Omental fat pad (tissue), 3 donors: ENCODE measurements at regions not wholly inside any gene's neighbourhood (a gene's known extent, or its start where the extent isn't known, plus 50 kb on each side); places are given as distances from the start of the nearest gene placed in this dataset.

Source experiments
- ATAC-seq: fragments of 150-250 bp; one replicate; pipeline ENCODE4 v1.9.1; 2016; ENCODE audit warnings: mild to moderate bottlenecking, moderate library complexity; ENCODE audit not compliant: low FRiP score
- DNase-seq: peaks from one replicate; pipeline ENCODE4 v3.0.0-alpha.2; 2019; ENCODE audit warnings: low spot score
- CTCF ChIP-seq, 3 donors: fragments of 450-650 bp; IDR thresholded peaks; one replicate each; pipeline ENCODE4 v1.5.1; 2016 to 2017; ENCODE audit warnings: antibody characterized with exemption in 3 of 3, mild to moderate bottlenecking in 3 of 3, moderate library complexity in 2 of 3

GRCh38 chr1:116256875-116257274 lies 116.2 kb upstream of the ATP1A1 start:
- no peak for ATAC-seq

GRCh38 chr1:116257341-116257767 lies 115.7 kb upstream of the ATP1A1 start:
- no peak for TF ChIP-seq CTCF (IDR thresholded peaks at IDR 0.05)
- DNase-seq (no peak), ATAC-seq (no peak)

More at GRCh38 chr1:116256875-116257274, 116.2 kb upstream of the ATP1A1 start:
- no peak for TF ChIP-seq CTCF (IDR thresholded peaks at IDR 0.05)
- no peak for DNase-seq

GRCh38 chr1:116257836-116258235 lies 115.2 kb upstream of the ATP1A1 start:
- no peak for TF ChIP-seq CTCF (IDR thresholded peaks at IDR 0.05)
- ATAC-seq, result no peak

GRCh38 chr1:116258668-116259419 lies 114.2 kb upstream of the ATP1A1 start:
- TF ChIP-seq CTCF (IDR thresholded peaks at IDR 0.05), result no peak
- DNase-seq, result no peak
- ATAC-seq, result no peak

More at GRCh38 chr1:116257836-116258235, 115.2 kb upstream of the ATP1A1 start:
- DNase-seq, result no peak

- no peak for DNase-seq
Observed at GRCh38 chr1:116259663-116260062, 113.4 kb upstream of the ATP1A1 start.

GRCh38 chr1:116260115-116260514 lies 112.9 kb upstream of the ATP1A1 start:
- ATAC-seq, result no peak
- no peak for DNase-seq
- TF ChIP-seq CTCF (IDR thresholded peaks at IDR 0.05), result no peak

More at GRCh38 chr1:116259663-116260062, 113.4 kb upstream of the ATP1A1 start:
- ATAC-seq, result no peak
- TF ChIP-seq CTCF (IDR thresholded peaks at IDR 0.05), result no peak

GRCh38 chr1:116260621-116261020 lies 112.4 kb upstream of the ATP1A1 start:
- DNase-seq, result no peak
- no peak for TF ChIP-seq CTCF (IDR thresholded peaks at IDR 0.05)
- no peak for ATAC-seq
